ENCODE measurements at regions not wholly inside any gene's neighbourhood (a gene's known extent, or its start where the extent isn't known, plus 50 kb on each side); places are given as distances from the start of the nearest gene placed in this dataset.
"Not testable (repeated sequence)": the region's sequence is repeated elsewhere in the genome, so short reads cannot be mapped to it uniquely, and the experiment has no call there.

GRCh38 chr4:38523524-38524448, 140.2 kb upstream of the KLF3 start:
- DNase-seq, result no peak
- Histone ChIP-seq H3K9me3 (ENCODE audit: control insufficient read depth, low read depth, low read length) (peaks cover 3% of the 10 kb centered on the region), H3K4me1 (ENCODE audit: control insufficient read depth, insufficient read depth, low read length) (peaks cover 13% of the 10 kb centered on the region), H3K36me3 (ENCODE audit: control insufficient read depth, insufficient read depth, low read length) (no peaks in the 10 kb centered on the region), H3K27ac (ENCODE audit: low read length) (no peak overlapping the region), H3K27me3 (ENCODE audit: control insufficient read depth, insufficient read depth, low read length) (no peaks in the 10 kb centered on the region), H3K4me3 (ENCODE audit: low read length) (no peak overlapping the region)
- 87% methylated on average over 3 of the region's 16 CpGs for WGBS (ENCODE audit: insufficient coverage, low lambda C conversion rate)

GRCh38 chr4:38526412-38526811, 137.6 kb upstream of the KLF3 start:
- 57% methylated on average over 3 of the region's 5 CpGs for WGBS (ENCODE audit: insufficient coverage, low lambda C conversion rate)
- no peaks in the 10 kb centered on the region for H3K27me3 ChIP-seq (ENCODE audit: control insufficient read depth, insufficient read depth, low read length)
- peak; percentile 45 to 75 for DNase-seq

GRCh38 chr4:38529189-38530115, 134.5 kb upstream of the KLF3 start:
- WGBS (ENCODE audit: insufficient coverage, low lambda C conversion rate), result 80% methylated on average over 2 of the region's 15 CpGs
- H3K4me3 ChIP-seq (ENCODE audit: low read length), result no peak overlapping the region
- DNase-seq, result peak; percentile 62 to 65
- H3K27me3 ChIP-seq (ENCODE audit: control insufficient read depth, insufficient read depth, low read length), result no peaks in the 10 kb centered on the region
- H3K27ac ChIP-seq (ENCODE audit: low read length), result peak overlapping the region; percentile 12
- peaks cover 3% of the 10 kb centered on the region for H3K9me3 ChIP-seq (ENCODE audit: control insufficient read depth, low read depth, low read length)
- no peaks in the 10 kb centered on the region for H3K36me3 ChIP-seq (ENCODE audit: control insufficient read depth, insufficient read depth, low read length)
- peaks cover 22% of the 10 kb centered on the region for H3K4me1 ChIP-seq (ENCODE audit: control insufficient read depth, insufficient read depth, low read length)

More at GRCh38 chr4:38526412-38526811, 137.6 kb upstream of the KLF3 start:
- Histone ChIP-seq H3K36me3 (ENCODE audit: control insufficient read depth, insufficient read depth, low read length) (no peaks in the 10 kb centered on the region), H3K9me3 (ENCODE audit: control insufficient read depth, low read depth, low read length) (peaks cover 3% of the 10 kb centered on the region), H3K4me3 (ENCODE audit: low read length) (no peak overlapping the region), H3K4me1 (ENCODE audit: control insufficient read depth, insufficient read depth, low read length) (peaks cover 22% of the 10 kb centered on the region), H3K27ac (ENCODE audit: low read length) (peak overlapping the region; percentile 18)

GRCh38 chr4:38530486-38530885, 133.5 kb upstream of the KLF3 start:
- peaks cover 3% of the 10 kb centered on the region for H3K9me3 ChIP-seq (ENCODE audit: control insufficient read depth, low read depth, low read length)
- DNase-seq, result no peak

GRCh38 chr4:38531141-38531727, 132.8 kb upstream of the KLF3 start:
- Histone ChIP-seq H3K4me1 (ENCODE audit: control insufficient read depth, insufficient read depth, low read length) (peaks cover 13% of the 10 kb centered on the region), H3K27me3 (ENCODE audit: control insufficient read depth, insufficient read depth, low read length) (no peaks in the 10 kb centered on the region), H3K4me3 (ENCODE audit: low read length) (no peak overlapping the region), H3K27ac (ENCODE audit: low read length) (no peak overlapping the region), H3K9me3 (ENCODE audit: control insufficient read depth, low read depth, low read length) (peaks cover 3% of the 10 kb centered on the region), H3K36me3 (ENCODE audit: control insufficient read depth, insufficient read depth, low read length) (no peaks in the 10 kb centered on the region)
- DNase-seq, result peak; percentile 29 to 64
- 100% methylated on average over 1 of the region's 5 CpGs for WGBS (ENCODE audit: insufficient coverage, low lambda C conversion rate)

More at GRCh38 chr4:38530486-38530885, 133.5 kb upstream of the KLF3 start:
- H3K4me1 ChIP-seq (ENCODE audit: control insufficient read depth, insufficient read depth, low read length), result peaks cover 21% of the 10 kb centered on the region
- no peaks in the 10 kb centered on the region for H3K27me3 ChIP-seq (ENCODE audit: control insufficient read depth, insufficient read depth, low read length)
- H3K36me3 ChIP-seq (ENCODE audit: control insufficient read depth, insufficient read depth, low read length), result no peaks in the 10 kb centered on the region
- no CpG with 5 or more reads among the region's 1 CpG for WGBS (ENCODE audit: insufficient coverage, low lambda C conversion rate)
- no peak overlapping the region for H3K27ac ChIP-seq (ENCODE audit: low read length)
- H3K4me3 ChIP-seq (ENCODE audit: low read length), result no peak overlapping the region

- Histone ChIP-seq H3K27ac (ENCODE audit: low read length) (no peak overlapping the region), H3K4me1 (ENCODE audit: control insufficient read depth, insufficient read depth, low read length) (peaks cover 12% of the 10 kb centered on the region), H3K36me3 (ENCODE audit: control insufficient read depth, insufficient read depth, low read length) (no peaks in the 10 kb centered on the region), H3K9me3 (ENCODE audit: control insufficient read depth, low read depth, low read length) (no peaks in the 10 kb centered on the region), H3K4me3 (ENCODE audit: low read length) (no peak overlapping the region), H3K27me3 (ENCODE audit: control insufficient read depth, insufficient read depth, low read length) (no peaks in the 10 kb centered on the region)
- WGBS (ENCODE audit: insufficient coverage, low lambda C conversion rate), result 65% methylated on average over 2 of the region's 6 CpGs
- DNase-seq, result no peak
These were observed 131.0 kb upstream of the KLF3 start for GRCh38 chr4:38532908-38533499.

GRCh38 chr4:38534344-38535045, 129.5 kb upstream of the KLF3 start:
- Histone ChIP-seq H3K4me1 (ENCODE audit: control insufficient read depth, insufficient read depth, low read length) (peaks cover 9% of the 10 kb centered on the region), H3K27me3 (ENCODE audit: control insufficient read depth, insufficient read depth, low read length) (no peaks in the 10 kb centered on the region), H3K9me3 (ENCODE audit: control insufficient read depth, low read depth, low read length) (no peaks in the 10 kb centered on the region), H3K27ac (ENCODE audit: low read length) (no peak overlapping the region), H3K36me3 (ENCODE audit: control insufficient read depth, insufficient read depth, low read length) (no peaks in the 10 kb centered on the region), H3K4me3 (ENCODE audit: low read length) (no peak overlapping the region)
- WGBS (ENCODE audit: insufficient coverage, low lambda C conversion rate), result no CpG with 5 or more reads among the region's 3 CpGs
- DNase-seq, result no peak

- H3K27me3 ChIP-seq (ENCODE audit: control insufficient read depth, insufficient read depth, low read length); H3K4me1 ChIP-seq (ENCODE audit: control insufficient read depth, insufficient read depth, low read length); DNase-seq; H3K36me3 ChIP-seq (ENCODE audit: control insufficient read depth, insufficient read depth, low read length); H3K4me3 ChIP-seq (ENCODE audit: low read length); H3K9me3 ChIP-seq (ENCODE audit: control insufficient read depth, low read depth, low read length); H3K27ac ChIP-seq (ENCODE audit: low read length): not testable (repeated sequence)
- WGBS (ENCODE audit: insufficient coverage, low lambda C conversion rate), result no CpG with 5 or more reads among the region's 1 CpG
These were observed 128.9 kb upstream of the KLF3 start for GRCh38 chr4:38535071-38535470.

- no peaks in the 10 kb centered on the region for H3K9me3 ChIP-seq (ENCODE audit: control insufficient read depth, low read depth, low read length)
- no peak overlapping the region for H3K27ac ChIP-seq (ENCODE audit: low read length)
- no peaks in the 10 kb centered on the region for H3K36me3 ChIP-seq (ENCODE audit: control insufficient read depth, insufficient read depth, low read length)
- WGBS (ENCODE audit: insufficient coverage, low lambda C conversion rate), result no CpG with 5 or more reads among the region's 5 CpGs
- H3K4me3 ChIP-seq (ENCODE audit: low read length), result no peak overlapping the region
- H3K4me1 ChIP-seq (ENCODE audit: control insufficient read depth, insufficient read depth, low read length), result peaks cover 5% of the 10 kb centered on the region
- no peaks in the 10 kb centered on the region for H3K27me3 ChIP-seq (ENCODE audit: control insufficient read depth, insufficient read depth, low read length)
- DNase-seq, result no peak
These were observed 128.3 kb upstream of the KLF3 start for GRCh38 chr4:38535717-38536116.
